HS-27A (cell line): ENCODE measurements at regions not wholly inside any gene's neighbourhood (a gene's known extent, or its start where the extent isn't known, plus 50 kb on each side); places are given as distances from the start of the nearest gene placed in this dataset.

ENCODE experiments used
- DNase-seq: peaks from one replicate; pipeline ENCODE4 v3.0.0-alpha.2; 2012; ENCODE audit warnings: low read depth, missing footprints

DNA sequence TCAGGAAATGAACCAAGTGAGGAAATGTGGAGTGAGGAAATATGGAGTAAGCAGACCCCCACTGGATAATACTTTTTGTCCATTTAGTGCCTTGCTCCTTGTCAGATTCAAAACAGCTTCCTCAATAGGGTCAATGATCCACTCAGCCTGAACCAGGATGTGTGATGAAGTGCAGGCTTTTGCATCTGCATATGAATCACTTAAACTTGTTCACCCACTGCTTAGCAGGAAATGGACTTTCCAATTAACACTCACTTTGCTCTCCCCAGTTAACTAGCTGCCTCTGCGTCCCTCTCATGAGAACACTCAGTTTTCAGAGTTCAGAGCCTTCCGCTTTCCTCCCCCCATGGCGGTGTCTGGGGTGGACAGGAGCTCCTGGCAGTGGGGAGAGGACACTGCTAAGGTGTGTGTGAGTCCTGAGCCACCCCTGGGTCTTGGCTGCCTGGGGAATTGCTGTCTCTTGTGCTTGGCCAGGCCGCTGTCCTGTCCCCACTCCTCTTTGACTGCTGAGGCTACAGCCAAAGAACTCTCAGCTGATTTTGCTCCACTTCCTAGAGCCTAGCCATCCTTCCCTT, 621.8 kb downstream of the CDH26 start:
- DNase-seq, result no peak

DNA sequence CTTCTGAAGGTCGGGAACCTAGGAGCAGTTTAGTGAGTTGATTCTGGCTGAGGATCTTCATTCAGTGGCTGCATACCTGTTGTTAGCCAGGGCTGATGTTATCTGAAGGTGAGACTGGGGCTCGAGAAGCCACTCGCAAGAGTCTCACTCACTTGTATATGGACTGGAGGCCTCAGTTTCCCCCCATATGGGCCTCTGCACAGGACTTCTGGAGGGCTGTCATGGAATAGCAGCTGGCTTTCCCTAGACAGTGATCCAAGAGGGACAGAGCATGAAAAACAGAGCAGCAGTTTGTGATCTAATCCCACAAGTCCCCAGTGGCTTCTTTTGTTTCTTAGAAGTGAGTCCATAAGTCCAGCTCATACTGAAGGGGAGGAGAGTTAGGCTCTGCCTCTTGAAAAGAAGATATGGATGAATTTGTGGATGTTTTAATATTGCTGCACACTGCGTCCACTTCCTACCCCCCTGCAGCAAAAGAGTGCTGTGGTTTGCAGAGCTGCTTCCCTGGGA, 623.4 kb downstream of the CDH26 start:
- DNase-seq, result no peak

- DNase-seq, result no peak
These were observed 625.5 kb downstream of the CDH26 start for GRCh38 chr20:60583741-60584140.

DNA sequence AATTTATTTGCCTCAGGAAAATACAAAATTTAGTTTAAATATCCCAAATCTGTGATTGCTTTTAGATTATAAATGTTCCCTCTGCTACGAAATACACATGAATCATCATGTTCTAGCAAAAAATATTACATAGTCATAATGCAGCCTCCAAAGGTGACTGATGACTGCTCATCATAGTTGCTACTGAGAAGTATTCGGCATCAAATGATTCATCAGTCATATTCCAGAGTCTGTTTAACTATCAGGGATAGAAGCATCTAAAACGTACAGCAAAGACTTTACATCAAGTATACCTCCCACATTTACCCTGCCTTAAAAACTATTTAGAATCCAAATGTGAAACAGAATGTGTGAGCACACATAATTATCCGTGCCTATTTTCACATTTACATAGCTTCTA, 626.0 kb downstream of the CDH26 start:
- no peak for DNase-seq

DNA sequence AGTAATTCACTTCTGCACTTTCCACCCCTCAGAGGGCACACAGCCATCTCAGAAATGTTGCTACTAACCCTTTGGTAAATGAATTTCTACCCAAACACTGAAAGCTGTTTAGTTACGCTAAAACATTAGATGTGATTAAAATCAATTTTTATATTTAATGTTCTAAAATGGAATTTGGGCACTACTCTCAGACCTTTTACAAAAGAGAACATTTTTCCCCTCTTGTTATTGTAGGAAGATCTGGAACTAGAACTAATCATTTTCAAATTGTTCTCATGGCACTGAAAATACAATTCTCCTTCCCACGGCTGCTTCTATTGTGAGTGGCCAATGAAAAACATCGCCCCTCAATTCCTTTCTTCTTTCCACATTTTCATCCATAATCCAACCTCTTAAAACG, 627.4 kb downstream of the CDH26 start:
- no peak for DNase-seq

- DNase-seq, result no peak
These were observed 628.2 kb downstream of the CDH26 start for GRCh38 chr20:60586269-60587050.

GRCh38 chr20:60587986-60588385, 629.8 kb downstream of the CDH26 start:
- DNase-seq, result no peak

GRCh38 chr20:60589623-60590022, 631.4 kb downstream of the CDH26 start:
- DNase-seq, result no peak

DNA sequence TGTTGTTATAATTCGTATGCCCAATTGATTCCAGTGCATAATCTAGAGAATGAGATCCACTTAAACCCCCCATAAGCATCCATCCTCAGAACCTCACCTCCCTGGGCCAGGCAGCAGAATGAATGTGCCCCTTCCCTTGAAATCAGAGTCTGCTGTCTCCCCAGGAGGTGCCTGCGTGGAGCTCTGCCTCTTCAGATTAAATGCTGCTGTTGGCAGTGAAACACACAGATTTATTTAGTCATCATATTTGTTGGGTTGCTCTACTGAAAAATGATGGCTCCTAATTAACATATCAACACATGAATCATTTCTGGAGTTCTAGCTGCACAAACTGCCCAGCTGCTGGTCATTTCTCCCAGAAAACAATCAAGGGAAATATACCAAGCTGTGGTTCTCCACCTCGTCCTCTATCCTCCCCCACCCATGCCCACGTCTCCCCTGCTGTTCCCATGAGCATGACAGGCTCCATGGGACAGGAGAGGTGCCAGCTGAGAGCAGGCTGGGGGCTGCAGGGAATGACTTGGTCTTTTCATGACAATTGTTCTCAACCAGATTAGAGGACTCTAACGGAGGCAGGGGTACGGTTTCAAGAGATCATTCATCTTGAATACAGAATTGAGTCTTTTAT, 633.1 kb downstream of the CDH26 start:
- no peak for DNase-seq

DNA sequence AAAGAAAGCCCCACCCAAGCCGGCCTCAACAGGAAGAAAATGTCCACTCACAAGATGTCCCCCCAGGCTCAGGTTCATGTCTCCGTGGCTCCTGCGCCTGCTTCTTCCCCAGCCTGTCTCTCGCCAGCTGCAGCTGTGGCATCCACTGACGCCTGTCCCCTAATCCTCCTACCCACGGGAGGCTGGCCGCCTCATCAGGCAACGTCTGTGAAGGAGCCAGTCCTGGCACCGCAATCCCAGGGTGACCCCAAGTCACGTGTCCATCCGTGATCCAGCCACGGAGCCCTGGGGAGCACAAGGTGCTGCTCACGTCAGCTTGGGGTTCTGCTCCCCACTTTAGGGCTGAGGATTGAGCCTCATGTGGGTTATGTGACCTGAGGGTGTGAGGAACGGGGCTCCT, 640.3 kb downstream of the CDH26 start:
- DNase-seq, result no peak

- no peak for DNase-seq
These were observed 641.2 kb downstream of the CDH26 start for GRCh38 chr20:60599381-60599780.

DNA sequence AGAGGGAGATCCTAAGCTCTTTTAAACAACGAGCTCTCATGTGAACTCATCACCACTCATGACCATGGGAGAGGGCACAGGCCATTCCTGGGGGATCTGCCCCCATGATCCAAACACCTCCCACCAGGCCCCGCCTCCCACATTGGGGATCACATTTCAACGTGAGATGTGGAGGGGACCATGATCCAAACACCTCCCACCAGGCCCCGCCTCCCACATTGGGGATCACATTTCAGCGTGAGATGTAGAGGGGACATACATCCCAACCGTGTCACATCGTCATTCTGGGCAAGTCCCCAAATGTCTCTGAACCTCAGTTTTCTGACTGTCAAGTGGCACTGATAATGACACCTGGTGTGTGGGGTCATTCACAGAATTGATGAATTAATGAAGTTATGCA, 641.8 kb downstream of the CDH26 start:
- DNase-seq, result no peak

- no peak for DNase-seq
These were observed 628.0 kb upstream of the CDH4 start for GRCh38 chr20:60624066-60624465.

- DNase-seq, result no peak
These were observed 624.1 kb upstream of the CDH4 start for GRCh38 chr20:60627751-60628565.

DNA sequence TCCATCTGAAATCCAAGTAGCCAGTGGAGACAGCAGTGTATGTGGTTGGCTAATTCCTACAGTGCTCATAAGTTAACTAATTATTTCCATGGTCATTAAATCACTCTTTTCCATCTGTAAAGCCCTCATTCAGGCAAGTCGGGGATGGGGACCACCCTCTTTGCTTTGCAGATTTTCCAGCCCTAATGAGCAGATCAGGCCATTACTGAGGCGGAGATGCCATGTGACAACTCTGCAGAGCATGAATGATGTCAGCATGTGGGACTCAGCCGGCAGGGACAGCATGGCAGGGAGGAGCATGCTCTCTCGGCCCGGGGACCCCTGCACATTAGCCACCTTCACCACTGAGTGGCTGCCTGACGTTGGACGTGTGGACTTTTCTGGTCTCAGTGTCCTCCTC, 623.3 kb upstream of the CDH4 start:
- DNase-seq, result no peak

GRCh38 chr20:60629206-60629605, 622.9 kb upstream of the CDH4 start:
- DNase-seq, result no peak

DNA sequence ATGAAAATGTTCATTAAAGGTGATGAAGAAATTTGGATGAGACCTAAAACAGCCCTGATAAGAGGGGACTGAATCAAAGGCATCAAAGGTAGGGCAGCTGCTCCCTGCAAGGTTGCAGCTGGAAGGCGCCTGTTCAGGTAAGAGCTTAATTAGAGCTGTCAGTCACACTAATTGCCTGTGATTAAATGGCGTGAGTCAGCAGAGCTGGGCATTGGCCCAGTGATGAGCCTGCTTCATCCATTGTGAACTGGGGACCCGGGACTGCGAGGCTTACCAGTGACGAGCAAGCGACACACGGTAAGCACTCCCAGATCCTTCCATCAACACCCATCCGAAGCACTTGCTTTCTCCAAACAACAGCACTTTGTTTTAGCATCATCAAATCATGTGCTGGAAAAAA, 621.5 kb upstream of the CDH4 start:
- DNase-seq, result no peak

DNA sequence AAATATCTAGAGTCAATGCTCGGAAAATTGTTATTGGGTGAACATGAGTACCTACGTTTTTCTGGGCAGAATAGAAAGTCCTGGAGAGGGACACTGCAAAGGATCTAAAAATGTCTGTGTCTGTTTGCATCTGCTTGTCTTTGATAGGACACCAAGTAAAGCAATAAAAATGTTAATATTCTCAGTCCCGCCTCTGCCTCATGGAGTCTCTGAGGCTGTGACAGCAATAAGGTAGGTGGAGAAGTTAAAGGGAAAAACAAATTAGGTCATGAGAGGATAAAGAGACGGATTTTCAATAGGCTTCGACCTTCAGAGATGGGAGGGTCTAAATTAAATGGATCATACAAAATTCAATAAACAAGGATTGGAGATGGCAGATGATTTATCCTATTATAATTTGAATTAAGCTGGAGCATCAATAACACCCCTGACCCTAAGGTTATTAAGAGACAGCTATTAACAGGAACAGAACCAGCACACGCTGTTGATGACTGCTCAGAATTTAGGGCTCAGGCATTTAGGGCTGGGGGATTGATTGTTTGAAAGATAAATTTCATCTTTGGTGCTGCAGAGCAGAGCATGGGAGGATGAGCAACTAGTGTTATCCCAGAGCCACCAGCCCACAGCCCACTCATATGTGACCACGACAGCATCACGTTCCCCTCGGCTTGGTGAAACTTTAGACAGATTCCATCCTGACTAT, 620.3 kb upstream of the CDH4 start:
- DNase-seq, result no peak

DNA sequence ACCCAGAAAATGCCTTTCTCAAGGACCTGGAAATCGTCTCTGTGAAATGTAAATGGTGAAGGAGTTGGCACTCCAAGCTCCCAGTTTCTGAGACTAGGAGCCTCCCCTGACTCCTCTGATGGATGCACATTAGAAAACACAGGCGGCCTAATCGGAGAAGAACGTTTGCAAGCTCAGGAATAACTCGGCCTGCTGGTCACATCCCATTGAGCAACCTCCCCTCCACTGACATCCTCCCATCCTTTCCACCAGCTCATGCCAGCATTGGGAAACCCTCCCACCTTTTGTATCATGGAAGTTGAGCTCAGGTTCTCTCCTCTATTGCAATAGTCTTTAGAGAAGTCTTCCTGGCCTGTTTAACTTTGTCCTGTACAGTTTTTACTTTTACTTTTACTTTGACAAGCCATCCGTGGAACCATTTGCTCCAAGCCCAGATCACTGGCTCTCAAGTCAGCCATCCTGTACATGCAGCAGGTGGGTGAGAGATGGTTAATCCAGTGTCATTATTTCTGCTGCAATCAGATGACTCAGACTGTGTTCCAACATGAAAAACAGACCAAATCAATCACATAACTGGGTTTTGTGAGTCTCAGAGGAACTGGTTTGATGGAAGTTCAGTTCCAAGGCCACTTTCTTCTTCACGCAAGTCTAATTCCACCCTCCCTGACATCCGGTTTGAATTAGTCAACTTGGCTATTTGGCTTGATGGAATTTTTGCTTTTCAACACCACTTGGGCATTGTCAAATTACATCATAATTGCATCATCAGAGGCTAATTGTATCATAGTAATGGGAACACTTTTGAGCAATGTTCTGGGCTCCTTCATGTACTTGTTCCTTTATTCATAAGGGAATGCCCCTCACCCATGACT, 619.4 kb upstream of the CDH4 start:
- DNase-seq, result no peak

GRCh38 chr20:60634491-60635172, 617.4 kb upstream of the CDH4 start:
- DNase-seq, result no peak
